ENCODE measurements at regions not wholly inside any gene's neighbourhood (a gene's known extent, or its start where the extent isn't known, plus 50 kb on each side); places are given as distances from the start of the nearest gene placed in this dataset.
"Not testable (repeated sequence)": the region's sequence is repeated elsewhere in the genome, so short reads cannot be mapped to it uniquely, and the experiment has no call there.

- no peak for TF ChIP-seq CTCF (IDR thresholded peaks at IDR 0.05; ENCODE audit: borderline replicate concordance, insufficient read depth, low read depth, low read length)
- H3K4me3 ChIP-seq (ENCODE audit: low read depth, low read length): no peak overlapping the region
These were observed 111.3 kb upstream of the SLC16A7 start for GRCh38 chr12:59484575-59484974.

GRCh38 chr12:59474236-59474635 is 121.6 kb upstream of the SLC16A7 start:
- H3K4me3 ChIP-seq (ENCODE audit: low read depth, low read length): not testable (repeated sequence)

GRCh38 chr12:59472273-59472672 is 123.6 kb upstream of the SLC16A7 start:
- no peak for TF ChIP-seq CTCF (IDR thresholded peaks at IDR 0.05; ENCODE audit: borderline replicate concordance, insufficient read depth, low read depth, low read length)
- H3K4me3 ChIP-seq (ENCODE audit: low read depth, low read length): no peak overlapping the region

GRCh38 chr12:59459966-59460660 is 135.7 kb upstream of the SLC16A7 start:
- no peak for TF ChIP-seq CTCF (IDR thresholded peaks at IDR 0.05; ENCODE audit: borderline replicate concordance, insufficient read depth, low read depth, low read length)
- no peak overlapping the region for H3K4me3 ChIP-seq (ENCODE audit: low read depth, low read length)

- TF ChIP-seq CTCF (IDR thresholded peaks at IDR 0.05; ENCODE audit: borderline replicate concordance, insufficient read depth, low read depth, low read length): no peak
- H3K4me3 ChIP-seq (ENCODE audit: low read depth, low read length): no peak overlapping the region
These were observed 142.4 kb upstream of the SLC16A7 start for GRCh38 chr12:59453475-59453874.

GRCh38 chr12:59452746-59453145 is 143.1 kb upstream of the SLC16A7 start:
- no peak for TF ChIP-seq CTCF (IDR thresholded peaks at IDR 0.05; ENCODE audit: borderline replicate concordance, insufficient read depth, low read depth, low read length)
- H3K4me3 ChIP-seq (ENCODE audit: low read depth, low read length): no peak overlapping the region

GRCh38 chr12:59452259-59452658 is 143.6 kb upstream of the SLC16A7 start:
- TF ChIP-seq CTCF (IDR thresholded peaks at IDR 0.05; ENCODE audit: borderline replicate concordance, insufficient read depth, low read depth, low read length): no peak
- no peak overlapping the region for H3K4me3 ChIP-seq (ENCODE audit: low read depth, low read length)
